Muscle layer of duodenum (tissue), 2 donors: ENCODE measurements at regions not wholly inside any gene's neighbourhood (a gene's known extent, or its start where the extent isn't known, plus 50 kb on each side); places are given as distances from the start of the nearest gene placed in this dataset.
A peak's percentile ranks its signal among the peaks of the same experiment; 100 is the strongest.
"Not testable (repeated sequence)": the region's sequence is repeated elsewhere in the genome, so short reads cannot be mapped to it uniquely, and the experiment has no call there.

ENCODE experiments used
- H3K27ac ChIP-seq: one replicate; pipeline ENCODE4 v1.7.0; 2013; ENCODE audit warnings: mild to moderate bottlenecking, low read length
- H3K27me3 ChIP-seq: one replicate; pipeline ENCODE4 v1.7.0; 2013; ENCODE audit warnings: low read depth, mild to moderate bottlenecking, control low read depth, low read length
- H3K36me3 ChIP-seq, 2 donors: one replicate each; pipeline ENCODE4 v1.7.0; 2013; ENCODE audit warnings: low read length in 2 of 2, control low read depth in 1 of 2, mild to moderate bottlenecking in 1 of 2; ENCODE audit not compliant: insufficient read depth in 2 of 2, control insufficient read depth in 1 of 2
- H3K4me1 ChIP-seq, 2 donors: one replicate each; pipeline ENCODE4 v1.7.0; 2013; ENCODE audit warnings: low read length in 2 of 2, mild to moderate bottlenecking in 2 of 2, control low read depth in 1 of 2, moderate library complexity in 1 of 2; ENCODE audit not compliant: insufficient read depth in 2 of 2, control insufficient read depth in 1 of 2
- H3K4me3 ChIP-seq, 2 donors: one replicate each; pipeline ENCODE4 v1.7.0; 2013; ENCODE audit warnings: low read length in 2 of 2, low read depth in 1 of 2, mild to moderate bottlenecking in 1 of 2
- H3K9me3 ChIP-seq, 2 donors: one replicate each; pipeline ENCODE4 v1.7.0; 2013; ENCODE audit warnings: low read length in 2 of 2, control low read depth in 1 of 2, mild to moderate bottlenecking in 1 of 2; ENCODE audit not compliant: control insufficient read depth in 1 of 2
- donor health status: healthy.

- Histone ChIP-seq H3K27me3 (no peaks in the 10 kb centered on the region), H3K27ac (no peak overlapping the region), H3K9me3 (no peaks in the 10 kb centered on the region), H3K4me1 (no peaks in the 10 kb centered on the region), H3K4me3 (peak overlapping the region in 1 of 2 donors; percentile 27), H3K36me3 (no peaks in the 10 kb centered on the region)
Measured at GRCh38 chr10:64112701-64113355, 591.6 kb downstream of the REEP3 start.

- H3K27ac ChIP-seq: no peak overlapping the region
- H3K4me1 ChIP-seq: no peaks in the 10 kb centered on the region
- no peaks in the 10 kb centered on the region for H3K9me3 ChIP-seq
- no peaks in the 10 kb centered on the region for H3K27me3 ChIP-seq
- no peak overlapping the region for H3K4me3 ChIP-seq
- H3K36me3 ChIP-seq: no peaks in the 10 kb centered on the region
Measured at GRCh38 chr10:64113375-64113774, 592.2 kb downstream of the REEP3 start.

- H3K27ac ChIP-seq: no peak overlapping the region
- no peaks in the 10 kb centered on the region for H3K36me3 ChIP-seq
- H3K27me3 ChIP-seq: no peaks in the 10 kb centered on the region
- H3K4me3 ChIP-seq: no peak overlapping the region
- H3K9me3 ChIP-seq: no peaks in the 10 kb centered on the region
- no peaks in the 10 kb centered on the region for H3K4me1 ChIP-seq
Measured at GRCh38 chr10:64113792-64114191, 592.6 kb downstream of the REEP3 start.

- Histone ChIP-seq H3K4me1 (no peaks in the 10 kb centered on the region), H3K27me3 (no peaks in the 10 kb centered on the region), H3K9me3 (no peaks in the 10 kb centered on the region), H3K36me3 (no peaks in the 10 kb centered on the region), H3K27ac (no peak overlapping the region), H3K4me3 (no peak overlapping the region)
Measured at GRCh38 chr10:64115471-64115870, 594.3 kb downstream of the REEP3 start.

GRCh38 chr10:64115908-64116643, 594.9 kb downstream of the REEP3 start:
- no peaks in the 10 kb centered on the region for H3K36me3 ChIP-seq
- no peaks in the 10 kb centered on the region for H3K27me3 ChIP-seq
- H3K4me3 ChIP-seq: no peak overlapping the region
- H3K9me3 ChIP-seq: no peaks in the 10 kb centered on the region
- no peaks in the 10 kb centered on the region for H3K4me1 ChIP-seq
- H3K27ac ChIP-seq: no peak overlapping the region

GRCh38 chr10:64116707-64117106, 595.5 kb downstream of the REEP3 start:
- H3K36me3 ChIP-seq: no peaks in the 10 kb centered on the region
- no peaks in the 10 kb centered on the region for H3K4me1 ChIP-seq
- H3K27me3 ChIP-seq: no peaks in the 10 kb centered on the region
- no peak overlapping the region for H3K4me3 ChIP-seq
- no peak overlapping the region for H3K27ac ChIP-seq
- H3K9me3 ChIP-seq: no peaks in the 10 kb centered on the region

GRCh38 chr10:64118736-64119135, 597.5 kb downstream of the REEP3 start:
- H3K27ac ChIP-seq: no peak overlapping the region
- no peak overlapping the region for H3K4me3 ChIP-seq
- H3K36me3 ChIP-seq: no peaks in the 10 kb centered on the region
- no peaks in the 10 kb centered on the region for H3K27me3 ChIP-seq
- no peaks in the 10 kb centered on the region for H3K4me1 ChIP-seq
- H3K9me3 ChIP-seq: no peaks in the 10 kb centered on the region

- H3K9me3 ChIP-seq, H3K4me3 ChIP-seq, H3K27ac ChIP-seq, H3K4me1 ChIP-seq, H3K36me3 ChIP-seq, H3K27me3 ChIP-seq: not testable (repeated sequence)
Measured at GRCh38 chr10:64120301-64120980, 599.2 kb downstream of the REEP3 start.

- no peaks in the 10 kb centered on the region for H3K9me3 ChIP-seq
- H3K27me3 ChIP-seq: no peaks in the 10 kb centered on the region
- no peaks in the 10 kb centered on the region for H3K4me1 ChIP-seq
- H3K4me3 ChIP-seq: no peak overlapping the region
- H3K36me3 ChIP-seq: no peaks in the 10 kb centered on the region
- H3K27ac ChIP-seq: no peak overlapping the region
Measured at GRCh38 chr10:64130152-64130551, 609.0 kb downstream of the REEP3 start.

GRCh38 chr10:64134676-64135075, 613.5 kb downstream of the REEP3 start:
- no peaks in the 10 kb centered on the region for H3K36me3 ChIP-seq
- no peak overlapping the region for H3K27ac ChIP-seq
- no peaks in the 10 kb centered on the region for H3K4me1 ChIP-seq
- H3K27me3 ChIP-seq: no peaks in the 10 kb centered on the region
- H3K9me3 ChIP-seq: no peaks in the 10 kb centered on the region
- no peak overlapping the region for H3K4me3 ChIP-seq

- Histone ChIP-seq H3K27me3 (no peaks in the 10 kb centered on the region), H3K4me3 (no peak overlapping the region), H3K27ac (no peak overlapping the region), H3K9me3 (no peaks in the 10 kb centered on the region), H3K4me1 (no peaks in the 10 kb centered on the region), H3K36me3 (no peaks in the 10 kb centered on the region)
Measured at GRCh38 chr10:64142395-64142794, 621.2 kb downstream of the REEP3 start.
